OCI-LY7 (cell line): ENCODE measurements at regions not wholly inside any gene's neighbourhood (a gene's known extent, or its start where the extent isn't known, plus 50 kb on each side); places are given as distances from the start of the nearest gene placed in this dataset.

Experiments
- CTCF ChIP-seq: fragments of 200-600 bp; sonication (generic); conservative IDR thresholded peaks from 2 replicates; pipeline ENCODE4 v1.5.1; 2014; ENCODE audit warnings: mild to moderate bottlenecking, antibody characterized with exemption, low read length, moderate library complexity, mixed read lengths
- EZH2phosphoT487 ChIP-seq: fragments of 200-600 bp; sonication (generic); IDR thresholded peaks from 2 replicates; pipeline ENCODE4 v1.6.1; 2018; ENCODE audit warnings: low read depth, borderline replicate concordance, mild to moderate bottlenecking, mixed run types, antibody characterized with exemption, low read length, moderate library complexity, mixed read lengths

GRCh38 chr17:52709724-52710123 lies 551.2 kb upstream of the CA10 start:
- TF ChIP-seq CTCF (no peak), EZH2phosphoT487 (no peak)
